ENCODE measurements at regions not wholly inside any gene's neighbourhood (a gene's known extent, or its start where the extent isn't known, plus 50 kb on each side); places are given as distances from the start of the nearest gene placed in this dataset.

DNA sequence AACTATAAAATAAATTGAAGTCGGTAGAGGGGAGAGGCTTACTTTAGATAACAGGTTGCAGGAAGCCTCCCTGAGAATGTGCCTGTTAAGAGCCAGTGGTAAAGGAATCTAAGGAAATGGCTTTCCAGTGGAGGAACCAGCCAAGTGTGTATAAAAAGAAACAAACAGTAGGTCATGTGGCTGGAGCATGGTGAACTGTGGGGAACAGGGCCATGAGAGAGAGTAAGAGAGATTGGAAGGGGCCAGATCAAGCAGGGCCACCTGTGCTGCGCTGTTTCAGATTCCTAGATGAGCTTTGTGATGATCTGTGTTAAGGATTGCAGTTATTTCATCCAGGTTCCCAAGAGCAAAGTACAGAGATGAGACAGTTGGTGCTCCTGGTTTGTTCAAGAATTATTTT, 152.7 kb upstream of the SGCD start:
- H3K4me3 ChIP-seq (ENCODE audit: low read depth, low read length) = no peak overlapping the region
- TF ChIP-seq, protein P1, sequence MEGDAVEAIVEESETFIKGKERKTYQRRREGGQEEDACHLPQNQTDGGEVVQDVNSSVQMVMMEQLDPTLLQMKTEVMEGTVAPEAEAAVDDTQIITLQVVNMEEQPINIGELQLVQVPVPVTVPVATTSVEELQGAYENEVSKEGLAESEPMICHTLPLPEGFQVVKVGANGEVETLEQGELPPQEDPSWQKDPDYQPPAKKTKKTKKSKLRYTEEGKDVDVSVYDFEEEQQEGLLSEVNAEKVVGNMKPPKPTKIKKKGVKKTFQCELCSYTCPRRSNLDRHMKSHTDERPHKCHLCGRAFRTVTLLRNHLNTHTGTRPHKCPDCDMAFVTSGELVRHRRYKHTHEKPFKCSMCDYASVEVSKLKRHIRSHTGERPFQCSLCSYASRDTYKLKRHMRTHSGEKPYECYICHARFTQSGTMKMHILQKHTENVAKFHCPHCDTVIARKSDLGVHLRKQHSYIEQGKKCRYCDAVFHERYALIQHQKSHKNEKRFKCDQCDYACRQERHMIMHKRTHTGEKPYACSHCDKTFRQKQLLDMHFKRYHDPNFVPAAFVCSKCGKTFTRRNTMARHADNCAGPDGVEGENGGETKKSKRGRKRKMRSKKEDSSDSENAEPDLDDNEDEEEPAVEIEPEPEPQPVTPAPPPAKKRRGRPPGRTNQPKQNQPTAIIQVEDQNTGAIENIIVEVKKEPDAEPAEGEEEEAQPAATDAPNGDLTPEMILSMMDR (IDR thresholded peaks at IDR 0.05; ENCODE audit: borderline replicate concordance, insufficient read depth, low read depth, low read length) = no peak

DNA sequence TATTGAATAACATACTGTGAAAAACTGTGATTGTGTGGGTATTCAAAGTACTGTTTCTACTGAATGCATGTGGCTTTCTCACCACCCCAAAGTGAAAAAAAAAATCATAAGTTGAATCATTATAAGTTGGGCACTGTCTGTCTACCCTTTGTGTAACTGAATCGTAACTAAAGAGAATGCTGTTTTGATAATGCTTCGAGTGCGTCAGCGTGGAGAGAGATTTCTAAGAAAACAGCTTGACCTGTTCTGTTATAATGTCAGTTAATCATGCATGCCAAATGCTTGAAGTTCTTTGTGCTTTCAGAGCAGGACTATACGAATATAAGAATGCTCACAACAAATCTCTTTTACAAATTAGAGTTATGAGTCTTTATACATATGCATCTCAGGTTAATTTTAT, 148.8 kb upstream of the SGCD start:
- TF ChIP-seq, protein P1 (IDR thresholded peaks at IDR 0.05; ENCODE audit: borderline replicate concordance, insufficient read depth, low read depth, low read length) = no peak
- no peak overlapping the region for H3K4me3 ChIP-seq (ENCODE audit: low read depth, low read length)

DNA sequence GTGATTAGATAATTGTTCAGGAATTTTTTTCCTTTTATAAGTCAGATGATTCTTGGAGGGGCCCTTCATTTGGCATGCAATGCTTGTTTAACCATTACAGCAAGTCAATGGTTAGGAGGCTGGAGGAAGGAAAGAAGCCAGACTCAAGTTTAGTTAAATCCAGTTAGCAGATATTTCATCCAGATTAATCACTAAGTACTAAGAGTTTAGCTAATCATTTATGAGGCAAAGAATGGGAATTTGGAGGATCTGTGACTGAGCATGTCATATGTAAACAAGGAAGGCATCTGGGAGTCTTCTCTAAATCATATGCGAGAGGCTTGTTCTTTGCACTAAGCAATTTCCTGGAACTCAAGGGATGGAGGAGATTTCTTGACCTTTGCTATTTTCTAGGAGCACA, 145.3 kb upstream of the SGCD start:
- no peak overlapping the region for H3K4me3 ChIP-seq (ENCODE audit: low read depth, low read length)
- TF ChIP-seq, protein P1 (IDR thresholded peaks at IDR 0.05; ENCODE audit: borderline replicate concordance, insufficient read depth, low read depth, low read length) = no peak

DNA sequence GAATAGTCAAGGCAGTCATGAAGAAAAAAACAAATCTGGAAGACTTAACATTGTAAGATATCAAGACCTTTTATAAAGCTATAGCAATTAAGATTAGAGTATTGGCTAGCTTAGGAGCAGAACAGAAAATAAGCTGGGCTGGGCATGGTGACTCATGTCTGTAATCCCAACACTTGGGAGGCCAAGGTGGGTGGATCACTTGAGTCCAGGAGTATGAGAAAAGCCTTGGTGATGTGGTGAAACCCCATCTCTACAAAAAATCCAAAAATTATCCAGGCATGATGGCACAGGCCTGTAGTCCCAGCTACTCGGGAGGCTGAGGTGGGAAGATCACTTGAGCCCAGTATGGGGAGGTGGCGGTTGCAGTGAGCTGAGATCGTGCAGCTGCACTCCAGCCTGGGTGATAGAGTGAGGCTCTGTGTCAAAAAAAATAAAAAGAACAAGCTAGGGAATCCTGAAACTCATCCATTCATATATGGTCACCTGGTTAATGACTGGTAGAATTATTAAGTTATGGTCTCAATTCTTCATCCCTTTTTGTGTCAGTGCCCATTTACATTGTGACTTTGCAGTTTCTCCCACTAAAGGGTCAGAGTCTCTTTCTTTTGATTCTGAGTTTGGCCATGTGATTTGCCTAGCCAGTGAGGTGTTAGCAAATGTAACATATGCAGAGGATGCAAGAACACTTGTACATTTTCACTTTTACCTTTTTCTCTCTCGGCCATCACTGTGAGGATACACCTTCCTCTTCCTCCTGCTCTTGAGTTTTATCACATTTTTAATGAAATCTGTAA, 144.6 kb upstream of the SGCD start:
- TF ChIP-seq, protein P1 (IDR thresholded peaks at IDR 0.05; ENCODE audit: borderline replicate concordance, insufficient read depth, low read depth, low read length) = no peak
- no peak overlapping the region for H3K4me3 ChIP-seq (ENCODE audit: low read depth, low read length)

DNA sequence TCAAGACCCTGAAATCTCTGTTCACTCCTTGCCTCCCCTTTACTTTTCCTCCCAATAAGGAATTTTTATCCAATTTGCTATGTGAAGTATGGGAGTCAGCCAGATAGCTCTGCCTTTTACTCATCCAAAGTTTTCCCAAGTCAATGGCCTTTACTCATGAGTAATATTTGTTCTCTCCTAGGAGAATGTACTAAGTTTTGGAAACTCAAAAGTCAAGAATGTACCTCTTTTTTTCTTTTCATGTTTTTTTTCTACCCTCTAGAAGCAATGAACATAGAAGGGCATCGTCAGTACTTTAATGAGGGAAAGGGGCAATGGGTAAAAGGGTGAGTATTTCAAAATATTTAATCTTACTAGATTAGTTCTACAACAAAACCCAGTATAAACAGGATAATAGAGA, 140.2 kb upstream of the SGCD start:
- no peak overlapping the region for H3K4me3 ChIP-seq (ENCODE audit: low read depth, low read length)
- TF ChIP-seq, protein P1 (IDR thresholded peaks at IDR 0.05; ENCODE audit: borderline replicate concordance, insufficient read depth, low read depth, low read length) = no peak

DNA sequence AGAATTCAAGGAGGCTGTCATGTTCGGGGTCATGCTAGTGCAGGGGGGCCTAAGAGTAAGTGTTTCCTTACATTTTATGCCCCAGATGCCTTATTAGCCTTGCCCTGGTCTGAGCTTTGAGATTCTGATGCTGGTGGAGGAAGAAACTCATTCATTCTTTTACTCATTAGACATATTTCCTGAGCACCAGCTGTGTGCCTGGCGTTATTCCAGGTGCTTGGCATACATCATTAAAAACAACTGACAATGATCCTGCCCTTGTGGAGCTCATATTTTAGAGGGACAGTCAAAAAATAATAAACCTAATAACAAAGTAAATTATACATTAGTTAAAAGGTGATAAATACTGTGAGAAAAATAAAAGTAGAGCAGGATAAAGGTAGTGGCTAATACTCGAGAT, 138.9 kb upstream of the SGCD start:
- no peak overlapping the region for H3K4me3 ChIP-seq (ENCODE audit: low read depth, low read length)
- TF ChIP-seq, protein P1 (IDR thresholded peaks at IDR 0.05; ENCODE audit: borderline replicate concordance, insufficient read depth, low read depth, low read length) = no peak

DNA sequence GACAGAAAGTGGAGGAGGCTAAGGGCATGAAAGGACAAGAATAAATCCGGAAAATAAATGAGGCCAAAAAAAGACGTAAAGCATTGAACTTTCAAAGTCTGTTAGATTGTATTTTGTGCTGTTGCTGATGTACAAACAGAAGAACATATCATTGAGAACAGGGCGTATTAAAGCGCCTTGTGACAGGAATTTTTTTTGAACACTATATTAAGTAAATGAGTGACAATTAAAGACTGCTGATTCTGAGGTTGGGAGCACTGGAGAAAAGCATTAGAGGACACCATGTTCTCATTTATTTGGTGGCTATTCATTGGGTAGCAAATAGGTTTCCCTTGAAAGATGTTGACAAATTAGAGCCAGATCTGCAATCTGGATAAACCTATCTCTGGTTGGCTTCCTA, 137.3 kb upstream of the SGCD start:
- no peak overlapping the region for H3K4me3 ChIP-seq (ENCODE audit: low read depth, low read length)
- TF ChIP-seq, protein P1 (IDR thresholded peaks at IDR 0.05; ENCODE audit: borderline replicate concordance, insufficient read depth, low read depth, low read length) = no peak

All from GM12875 (cell line).